Gastrocnemius medialis (tissue), 4 donors: ENCODE measurements at regions not wholly inside any gene's neighbourhood (a gene's known extent, or its start where the extent isn't known, plus 50 kb on each side); places are given as distances from the start of the nearest gene placed in this dataset.

Experiments
- CTCF ChIP-seq, 5 experiments: fragments of 450-650 bp in 3 of 5; fragments of 200-600 bp in 2 of 5; sonication (generic) in 2 of 5; IDR thresholded peaks in 4 of 5; conservative IDR thresholded peaks in 1 of 5; 1 replicate in 4 of 5; 2 replicates in 1 of 5; pipeline ENCODE4 v1.5.1; 2016 to 2019; ENCODE audit warnings: antibody characterized with exemption in 5 of 5, mild to moderate bottlenecking in 3 of 5, moderate library complexity in 3 of 5
- POLR2A ChIP-seq, 2 donors: fragments of 450-650 bp; IDR thresholded peaks; one replicate each; pipeline ENCODE4 v1.6.1; 2017; ENCODE audit warnings: antibody characterized with exemption in 2 of 2, mild to moderate bottlenecking in 2 of 2, moderate library complexity in 2 of 2

GRCh38 chr6:92791403-92791802, 628.0 kb downstream of the EPHA7 start:
- TF ChIP-seq CTCF (IDR thresholded peaks at IDR 0.05 in 4 of 5, conservative IDR thresholded peaks at IDR 0.05 in 1 of 5), result no peak
- TF ChIP-seq POLR2A (IDR thresholded peaks at IDR 0.05), result no peak
